ENCODE measurements at regions not wholly inside any gene's neighbourhood (a gene's known extent, or its start where the extent isn't known, plus 50 kb on each side); places are given as distances from the start of the nearest gene placed in this dataset.

- no peak for DNase-seq (ENCODE audit: low spot score)
These were observed 753.3 kb upstream of the ZNF608 start for GRCh38 chr5:125499636-125500332.

- DNase-seq (ENCODE audit: low spot score): no peak
These were observed 755.0 kb upstream of the ZNF608 start for GRCh38 chr5:125501396-125501795.

- DNase-seq (ENCODE audit: low spot score): no peak
These were observed 757.5 kb upstream of the ZNF608 start for GRCh38 chr5:125503946-125504345.

GRCh38 chr5:125505115-125505514 is 758.7 kb upstream of the ZNF608 start:
- DNase-seq (ENCODE audit: low spot score): no peak

GRCh38 chr5:125506124-125506523 is 759.7 kb upstream of the ZNF608 start:
- DNase-seq (ENCODE audit: low spot score): no peak

GRCh38 chr5:125508225-125508624 is 761.8 kb upstream of the ZNF608 start:
- DNase-seq (ENCODE audit: low spot score): no peak

GRCh38 chr5:125510651-125511050 is 764.2 kb upstream of the ZNF608 start:
- DNase-seq (ENCODE audit: low spot score): no peak

- DNase-seq (ENCODE audit: low spot score): no peak
These were observed 771.6 kb upstream of the ZNF608 start for GRCh38 chr5:125517973-125518550.

GRCh38 chr5:125521289-125521688 is 774.9 kb upstream of the ZNF608 start:
- no peak for DNase-seq (ENCODE audit: low spot score)

- no peak for DNase-seq (ENCODE audit: low spot score)
These were observed 778.9 kb upstream of the ZNF608 start for GRCh38 chr5:125525356-125525755.

- no peak for DNase-seq (ENCODE audit: low spot score)
These were observed 780.5 kb upstream of the ZNF608 start for GRCh38 chr5:125526966-125527365.

GRCh38 chr5:125528881-125529280 is 782.4 kb upstream of the ZNF608 start:
- no peak for DNase-seq (ENCODE audit: low spot score)

GRCh38 chr5:125530833-125531615 is 784.6 kb upstream of the ZNF608 start:
- no peak for DNase-seq (ENCODE audit: low spot score)

GRCh38 chr5:125536095-125536494 is 789.7 kb upstream of the ZNF608 start:
- DNase-seq (ENCODE audit: low spot score): no peak

GRCh38 chr5:125536582-125536981 is 790.1 kb upstream of the ZNF608 start:
- no peak for DNase-seq (ENCODE audit: low spot score)

GRCh38 chr5:125537661-125538060 is 791.2 kb upstream of the ZNF608 start:
- no peak for DNase-seq (ENCODE audit: low spot score)

- no peak for DNase-seq (ENCODE audit: low spot score)
These were observed 792.0 kb upstream of the ZNF608 start for GRCh38 chr5:125538469-125538868.

- no peak for DNase-seq (ENCODE audit: low spot score)
These were observed 794.6 kb upstream of the ZNF608 start for GRCh38 chr5:125541085-125541484.

GRCh38 chr5:125549322-125549911 is 803.0 kb upstream of the ZNF608 start:
- DNase-seq (ENCODE audit: low spot score): no peak

- DNase-seq (ENCODE audit: low spot score): no peak
These were observed 803.8 kb upstream of the ZNF608 start for GRCh38 chr5:125550274-125550673.

GRCh38 chr5:125551246-125551645 is 804.8 kb upstream of the ZNF608 start:
- no peak for DNase-seq (ENCODE audit: low spot score)

GRCh38 chr5:125551797-125552196 is 805.4 kb upstream of the ZNF608 start:
- DNase-seq (ENCODE audit: low spot score): no peak

- DNase-seq (ENCODE audit: low spot score): no peak
These were observed 806.0 kb upstream of the ZNF608 start for GRCh38 chr5:125552486-125552885.

Measured in GM03348 (cell line).